Stimulated activated naive CD4-positive, alpha-beta T cell (primary cell): ENCODE measurements at regions not wholly inside any gene's neighbourhood (a gene's known extent, or its start where the extent isn't known, plus 50 kb on each side); places are given as distances from the start of the nearest gene placed in this dataset.
"Not testable (repeated sequence)": the region's sequence is repeated elsewhere in the genome, so short reads cannot be mapped to it uniquely, and the experiment has no call there.

Source experiments
- DNase-seq, 6 experiments: peaks; one replicate each; lab custom pipeline; 2025; lab: John Stamatoyannopoulos, UW

GRCh38 chr5:154544646-154545045 is 66.6 kb upstream of the HAND1 start:
- DNase-seq, result no peak

DNA sequence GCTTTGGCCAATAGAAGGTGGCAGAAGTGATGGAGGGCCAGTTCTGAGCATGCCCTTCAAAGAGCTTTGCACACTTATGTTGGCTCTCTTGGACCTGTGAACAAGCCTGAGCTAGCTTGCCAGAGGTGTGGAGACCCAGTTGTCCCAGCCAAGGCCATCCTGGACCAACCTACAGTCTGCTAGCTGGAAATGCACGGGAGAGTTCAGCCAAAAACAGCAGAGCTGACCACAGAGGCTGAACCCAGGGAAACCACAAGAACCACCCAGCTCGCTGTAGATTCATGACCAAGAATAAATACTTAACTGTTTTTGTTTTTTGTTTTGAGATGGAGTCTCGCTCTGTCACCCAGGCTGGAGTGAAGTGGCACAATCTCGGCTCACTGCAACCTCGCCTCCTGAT is 65.4 kb upstream of the HAND1 start:
- no peak for DNase-seq

- DNase-seq, result no peak
Measured at GRCh38 chr5:154542581-154542980, 64.6 kb upstream of the HAND1 start.

- no peak for DNase-seq
Measured at GRCh38 chr5:154542000-154542399, 64.0 kb upstream of the HAND1 start.

GRCh38 chr5:154541553-154541952 is 63.5 kb upstream of the HAND1 start:
- DNase-seq, result no peak

DNA sequence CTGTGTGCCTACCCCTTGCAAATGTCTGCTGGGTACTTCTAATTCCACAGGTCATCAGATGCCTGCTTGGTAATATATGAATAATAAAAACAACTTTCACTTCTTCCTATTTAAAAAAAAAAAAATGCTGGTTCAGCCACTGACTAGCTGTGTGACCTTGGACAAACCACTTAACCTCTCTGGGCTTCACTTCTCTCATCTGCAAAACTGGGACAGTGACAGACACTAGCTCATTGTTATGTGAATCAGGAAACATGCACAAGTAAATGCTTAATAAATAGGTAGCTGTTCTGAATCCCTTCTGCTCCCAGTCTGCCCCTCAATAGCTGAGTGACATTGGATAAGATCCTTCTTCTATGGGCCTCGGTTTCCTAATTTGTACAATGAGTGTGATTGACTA is 62.6 kb upstream of the HAND1 start:
- DNase-seq, result no peak

GRCh38 chr5:154538492-154538891 is 60.5 kb upstream of the HAND1 start:
- DNase-seq, result no peak

GRCh38 chr5:154536439-154536838 is 58.4 kb upstream of the HAND1 start:
- not testable (repeated sequence) for DNase-seq

- DNase-seq, result no peak
Measured at GRCh38 chr5:154535535-154535934, 57.5 kb upstream of the HAND1 start.

DNA sequence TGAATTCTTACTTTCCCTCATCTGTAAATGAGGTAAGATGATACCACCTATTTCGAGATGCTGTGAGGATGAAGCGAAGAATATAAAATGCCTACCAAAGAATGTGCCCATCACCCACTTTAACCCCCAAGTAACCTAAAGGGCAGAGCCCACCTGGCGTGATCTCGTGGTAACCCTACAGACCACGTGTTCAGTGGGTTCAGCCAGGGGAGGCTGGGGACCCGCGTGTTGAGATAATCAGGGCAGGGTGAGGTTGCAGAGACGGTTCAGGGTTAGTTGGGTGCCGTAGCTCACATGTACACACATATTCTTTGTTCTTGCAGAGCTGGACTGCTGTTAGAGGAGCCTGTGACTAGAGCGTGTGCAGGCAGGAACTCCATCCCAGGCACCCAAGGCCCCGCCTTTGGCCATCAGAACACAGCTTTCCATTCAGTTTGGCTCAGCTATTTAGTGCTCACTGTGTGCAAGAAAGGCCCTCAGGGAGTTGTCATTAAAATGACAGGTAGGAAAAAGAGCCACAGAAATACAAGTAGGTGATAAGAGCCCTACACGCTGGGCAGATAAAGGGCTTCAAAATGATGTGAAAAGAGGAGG is 56.5 kb upstream of the HAND1 start:
- DNase-seq, result no peak

- no peak for DNase-seq
Measured at GRCh38 chr5:154529282-154529681, 51.3 kb upstream of the HAND1 start.

- DNase-seq, result no peak
Measured at GRCh38 chr5:154528005-154528594, 50.1 kb upstream of the HAND1 start.
